NCI-H345 treated with DMSO at 0.1 percent for 48 hours (cell line): ENCODE measurements at regions not wholly inside any gene's neighbourhood (a gene's known extent, or its start where the extent isn't known, plus 50 kb on each side); places are given as distances from the start of the nearest gene placed in this dataset.

Experiments used
- DNase-seq: peaks from one replicate; lab custom pipeline; 2025; ENCODE audit not compliant: unreplicated experiment; lab: John Stamatoyannopoulos, UW

DNA sequence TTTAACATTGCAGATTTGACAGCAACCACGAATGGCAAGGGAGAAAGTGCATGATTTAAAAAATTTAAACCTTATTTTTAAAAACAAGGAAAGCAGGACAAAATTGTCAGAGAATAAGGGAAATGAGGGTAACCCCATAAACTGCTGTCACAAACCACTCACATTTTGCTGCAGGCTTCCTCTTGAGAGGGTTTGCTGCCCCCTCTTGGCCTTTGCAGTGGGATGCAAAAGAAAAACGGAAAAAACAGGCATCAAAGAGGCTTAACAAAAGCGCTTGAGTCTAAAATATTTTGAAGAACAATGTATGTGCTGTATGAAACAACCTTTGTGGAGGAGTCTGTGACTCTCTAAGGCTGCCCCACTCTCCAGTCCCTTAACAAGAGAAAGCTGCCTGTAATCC, 91.6 kb downstream of the TMX3 start:
- peak; percentile 47 for DNase-seq

DNA sequence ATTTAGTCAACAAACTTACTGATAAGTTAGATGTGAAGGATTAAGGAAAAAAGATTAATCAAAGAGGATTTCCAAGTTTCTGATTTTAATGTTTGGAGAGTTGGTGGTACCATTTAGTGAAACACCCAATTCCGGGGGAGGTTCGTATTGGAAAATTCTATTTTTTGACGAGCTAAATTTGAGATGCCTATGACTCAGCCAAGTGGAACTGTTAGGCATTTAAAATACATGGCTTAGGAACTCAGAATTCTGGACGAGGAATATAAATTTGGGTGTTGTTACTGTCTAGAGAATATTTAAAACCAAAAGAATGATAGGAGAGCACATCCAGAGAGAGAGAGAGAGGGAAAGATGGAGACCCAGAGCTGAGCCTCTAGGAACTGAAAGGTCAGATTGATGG, 103.6 kb downstream of the TMX3 start:
- DNase-seq: no peak

GRCh38 chr18:68608851-68609490, 105.9 kb downstream of the TMX3 start:
- DNase-seq: no peak

DNA sequence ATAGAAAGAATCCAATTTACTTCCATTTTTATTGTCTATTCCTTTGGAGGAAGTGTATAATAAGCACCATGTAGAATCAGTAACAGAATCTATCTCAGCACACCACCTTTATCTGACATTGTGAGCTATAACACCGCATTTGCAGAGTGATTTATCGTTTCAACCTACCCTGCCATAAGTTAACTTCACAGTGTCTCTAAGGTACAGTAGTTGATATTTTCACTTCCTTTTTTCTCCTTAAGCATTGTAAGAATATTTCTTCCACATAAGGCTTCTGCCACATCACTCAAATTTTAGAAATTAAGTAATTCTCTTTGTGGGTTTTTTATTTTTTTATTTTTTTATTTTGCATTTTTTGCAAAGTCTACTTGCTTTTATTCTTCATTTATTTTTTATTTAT, 107.1 kb downstream of the TMX3 start:
- no peak for DNase-seq

- no peak for DNase-seq
These were observed 110.7 kb downstream of the TMX3 start for GRCh38 chr18:68604256-68604655.

- no peak for DNase-seq
These were observed 118.9 kb downstream of the TMX3 start for GRCh38 chr18:68596016-68596415.

DNA sequence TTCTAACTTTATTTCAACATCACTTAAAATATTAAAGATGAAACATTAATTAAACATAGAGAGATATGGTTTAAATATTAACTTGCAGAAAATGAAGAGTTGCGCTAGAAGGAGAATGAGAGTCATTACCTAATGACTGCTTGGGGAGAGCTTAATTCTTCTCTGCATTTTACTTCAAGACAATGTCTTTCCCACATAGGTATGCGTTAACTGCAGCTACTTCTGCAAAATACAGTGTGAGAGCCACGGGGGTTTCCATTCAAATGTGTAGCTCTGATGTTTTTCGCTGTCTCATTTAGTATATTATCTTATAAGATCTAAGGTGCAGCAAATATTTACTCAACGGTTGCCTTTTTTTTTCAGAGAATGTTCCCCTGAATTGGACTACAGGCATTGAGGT, 126.7 kb downstream of the TMX3 start:
- no peak for DNase-seq

DNA sequence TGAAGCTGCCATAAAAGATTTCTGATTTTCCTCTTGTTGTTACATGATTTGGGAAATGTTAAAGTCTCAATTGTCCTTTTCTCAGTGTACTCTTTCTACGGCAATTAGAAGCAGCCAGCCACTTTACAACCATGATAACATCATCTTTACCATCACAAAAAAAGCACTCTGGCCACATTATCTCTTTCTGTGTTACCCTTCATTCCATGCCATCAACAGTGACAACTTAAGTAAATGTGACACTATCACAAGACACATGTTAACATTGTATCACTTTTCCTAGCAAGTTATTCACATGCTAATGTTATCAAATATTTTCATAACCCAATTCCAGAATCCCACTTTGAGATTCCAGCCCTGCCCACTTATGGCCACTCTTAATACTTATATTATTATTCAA, 131.2 kb downstream of the TMX3 start:
- no peak for DNase-seq

DNA sequence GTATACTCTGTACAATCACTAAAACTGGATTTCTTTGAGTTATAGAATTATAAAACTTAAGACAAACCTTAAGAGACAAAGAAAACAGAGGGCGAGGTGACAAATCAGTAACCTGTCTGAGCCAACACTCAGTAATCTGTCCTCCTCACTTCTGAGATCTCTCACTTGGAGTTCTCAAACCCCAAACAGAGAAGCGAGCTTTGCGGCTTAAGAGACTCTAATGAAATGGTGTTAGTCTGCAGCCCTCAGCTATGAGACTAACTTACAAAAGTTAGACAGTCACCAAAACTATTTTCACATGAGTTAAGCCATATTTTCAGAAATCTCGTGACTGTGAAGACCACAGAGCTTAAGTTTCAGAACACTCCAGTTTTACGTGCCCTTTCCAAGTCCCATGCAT, 140.6 kb downstream of the TMX3 start:
- DNase-seq: no peak

DNA sequence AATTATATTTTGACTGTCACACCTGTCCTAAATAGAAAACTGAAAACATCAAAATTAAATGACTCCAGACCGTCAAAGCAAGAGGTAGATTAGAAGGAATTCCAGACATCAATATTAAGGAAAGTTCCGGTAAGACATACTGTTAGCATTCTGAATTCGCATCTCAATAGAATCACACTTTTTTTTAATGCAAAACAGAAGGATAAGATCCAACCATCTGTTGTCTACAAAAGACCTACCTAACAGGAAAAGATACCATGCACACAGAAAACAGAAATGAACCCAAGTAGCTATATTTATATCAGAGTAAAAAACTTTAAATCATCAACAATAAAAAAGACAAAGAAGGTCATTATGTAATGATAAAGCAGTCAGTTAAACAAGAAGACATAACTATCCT, 145.0 kb downstream of the TMX3 start:
- DNase-seq: no peak

- DNase-seq: no peak
These were observed 146.3 kb downstream of the TMX3 start for GRCh38 chr18:68568364-68569155.

- DNase-seq: no peak
These were observed 147.9 kb downstream of the TMX3 start for GRCh38 chr18:68566991-68567390.

DNA sequence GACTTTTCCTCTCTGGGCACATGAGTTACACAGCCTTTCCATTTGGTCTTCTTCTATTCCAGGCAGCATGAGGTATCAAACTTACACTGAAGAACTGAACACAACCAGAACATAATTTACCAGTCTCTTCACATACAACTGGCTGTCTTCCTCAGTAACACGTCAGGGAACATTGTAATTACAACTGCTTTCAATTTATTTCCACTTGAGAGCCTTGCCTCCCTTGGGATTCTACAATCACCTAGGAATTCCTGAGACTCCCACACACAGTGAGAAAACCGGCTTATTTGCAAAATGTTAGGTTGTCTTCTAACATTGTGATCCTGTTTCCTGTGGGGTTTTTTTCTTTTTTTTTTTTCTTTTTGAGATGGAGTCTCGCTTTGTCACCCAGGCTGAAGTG, 149.9 kb downstream of the TMX3 start:
- peak; percentile 50 for DNase-seq

GRCh38 chr18:68564351-68564750, 150.6 kb downstream of the TMX3 start:
- peak; percentile 86 for DNase-seq

DNA sequence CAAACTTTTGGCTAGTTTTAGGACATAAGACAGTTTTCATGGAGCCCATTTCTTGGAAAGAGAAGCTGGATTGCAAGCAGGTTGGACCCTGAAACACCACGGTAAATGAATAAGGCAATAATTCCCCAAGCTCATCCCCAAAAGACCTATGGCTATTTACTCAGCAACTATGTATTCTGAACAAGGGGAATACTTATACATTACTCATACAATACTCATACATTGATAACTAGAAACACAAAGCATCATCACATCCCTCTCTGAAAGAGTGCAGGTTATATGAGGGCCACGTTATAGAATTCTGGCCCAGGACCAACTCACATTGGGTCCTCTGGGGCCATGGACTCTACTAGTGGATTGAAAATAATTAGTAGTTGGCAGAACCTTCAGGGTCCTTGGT, 154.8 kb downstream of the TMX3 start:
- DNase-seq: no peak

DNA sequence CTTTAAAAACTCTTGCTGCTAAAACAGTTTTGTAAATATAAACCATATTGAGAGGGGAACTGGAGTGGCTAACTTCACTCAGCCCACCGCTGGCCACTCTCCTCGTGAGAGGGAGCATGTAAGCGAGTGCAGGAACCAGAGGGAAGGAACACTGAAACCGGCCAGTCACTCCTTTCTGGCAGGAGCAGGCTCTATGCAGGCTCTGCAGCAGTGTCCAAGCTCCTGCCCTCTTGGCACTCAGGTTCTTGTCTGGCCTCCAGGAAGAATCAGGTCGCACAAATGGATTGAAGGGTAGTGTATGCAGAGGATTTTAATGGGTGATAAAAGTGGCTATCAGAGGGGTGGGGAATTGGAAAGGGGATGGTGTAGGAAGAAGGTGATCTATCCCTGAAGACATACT, 157.7 kb downstream of the TMX3 start:
- DNase-seq: no peak

- DNase-seq: no peak
These were observed 159.0 kb downstream of the TMX3 start for GRCh38 chr18:68555879-68556301.

DNA sequence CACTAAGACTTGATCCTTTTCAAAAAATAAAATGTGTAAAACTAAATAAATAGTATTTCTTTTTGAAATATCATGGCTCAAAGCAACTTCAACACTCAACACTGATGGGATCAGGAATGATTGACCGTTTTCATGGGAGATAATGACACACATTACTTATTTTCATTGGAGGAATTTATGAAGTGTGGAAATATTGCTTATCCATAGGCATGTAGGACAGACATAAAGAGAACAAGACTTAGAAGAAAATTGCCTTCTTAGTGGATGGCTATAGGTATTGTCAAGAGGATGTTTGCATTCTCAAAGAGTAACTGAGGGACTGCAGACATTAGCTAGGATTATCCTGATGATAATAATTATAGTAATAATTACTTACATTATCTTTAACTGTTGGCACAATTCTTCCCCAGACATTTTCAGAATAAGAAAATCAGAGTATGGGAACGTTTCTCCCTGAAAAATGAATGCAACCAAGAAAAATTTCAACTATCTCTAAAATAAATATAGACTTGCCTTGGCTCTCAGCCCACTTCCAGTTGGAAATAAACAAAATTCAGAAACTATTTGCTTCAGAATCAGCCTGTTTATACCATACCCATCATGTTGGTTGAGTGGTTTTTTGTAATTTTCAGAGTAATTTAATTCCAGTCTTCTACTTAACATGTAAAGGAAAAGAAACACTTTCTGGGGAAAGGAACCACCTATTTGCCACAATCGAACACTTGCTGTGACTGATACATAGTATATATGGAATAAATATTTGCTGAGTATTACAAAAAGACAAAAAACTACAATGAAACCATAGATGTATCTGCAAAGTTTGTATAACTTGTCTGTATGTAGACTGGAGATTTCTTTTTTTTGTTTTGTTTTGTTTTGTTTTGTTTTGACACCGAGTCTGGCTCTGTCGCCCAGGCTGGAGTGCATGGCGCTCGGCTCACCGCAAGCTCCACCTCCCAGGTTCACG, 165.7 kb downstream of the TMX3 start:
- no peak for DNase-seq

DNA sequence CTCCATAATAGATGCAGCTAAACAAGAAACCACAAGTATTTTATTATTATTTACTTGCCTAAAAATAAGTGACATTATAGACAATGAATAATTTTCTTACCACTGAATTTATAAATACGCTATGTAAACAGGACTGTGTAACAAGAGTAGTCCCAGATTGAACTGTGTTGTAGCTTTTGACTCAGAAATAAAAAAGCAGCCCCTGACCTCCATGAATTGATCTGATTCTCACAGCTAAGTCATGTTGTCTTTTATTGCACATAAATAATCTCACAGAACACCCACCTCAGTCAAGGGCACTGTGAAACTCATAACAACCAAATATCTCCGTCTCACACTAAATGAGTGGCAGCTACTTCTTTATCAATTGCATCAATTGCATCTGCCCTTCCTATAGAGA, 171.6 kb downstream of the TMX3 start:
- no peak for DNase-seq

- DNase-seq: no peak
These were observed 172.1 kb downstream of the TMX3 start for GRCh38 chr18:68542846-68543245.

DNA sequence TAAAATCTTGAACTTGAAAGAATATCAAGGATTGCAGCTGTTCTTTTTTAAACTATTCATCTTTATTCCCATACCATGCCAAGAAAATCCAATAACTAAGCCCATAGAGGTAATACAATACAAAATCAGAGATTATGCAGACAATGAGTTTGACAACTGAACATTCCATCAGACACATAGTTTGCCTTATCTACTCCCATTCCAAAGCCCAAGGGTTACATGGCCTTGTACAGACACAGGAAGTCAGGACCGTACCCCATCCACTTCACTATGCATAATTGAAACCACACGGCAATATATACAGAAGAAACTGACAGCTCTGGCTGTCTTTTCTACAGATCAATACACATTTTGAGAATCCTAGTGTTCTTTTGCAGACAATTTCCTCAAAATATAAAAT, 181.3 kb downstream of the TMX3 start:
- DNase-seq: no peak
